ENCODE measurements at regions not wholly inside any gene's neighbourhood (a gene's known extent, or its start where the extent isn't known, plus 50 kb on each side); places are given as distances from the start of the nearest gene placed in this dataset.

- Mint-ChIP-seq H3K9me3 (ENCODE audit: unreplicated experiment) (peaks cover 9% of the 10 kb centered on the region), H3K27me3 (ENCODE audit: unreplicated experiment) (peaks cover 12% of the 10 kb centered on the region), H3K4me1 (ENCODE audit: unreplicated experiment) (peaks cover 2% of the 10 kb centered on the region), H3K36me3 (ENCODE audit: low read depth, unreplicated experiment) (peaks cover 2% of the 10 kb centered on the region), H3K27ac (ENCODE audit: unreplicated experiment) (no peak overlapping the region), H3K4me3 (ENCODE audit: unreplicated experiment) (no peak overlapping the region)
- no peak for DNase-seq (ENCODE audit: low spot score)
- TF ChIP-seq, protein P1, sequence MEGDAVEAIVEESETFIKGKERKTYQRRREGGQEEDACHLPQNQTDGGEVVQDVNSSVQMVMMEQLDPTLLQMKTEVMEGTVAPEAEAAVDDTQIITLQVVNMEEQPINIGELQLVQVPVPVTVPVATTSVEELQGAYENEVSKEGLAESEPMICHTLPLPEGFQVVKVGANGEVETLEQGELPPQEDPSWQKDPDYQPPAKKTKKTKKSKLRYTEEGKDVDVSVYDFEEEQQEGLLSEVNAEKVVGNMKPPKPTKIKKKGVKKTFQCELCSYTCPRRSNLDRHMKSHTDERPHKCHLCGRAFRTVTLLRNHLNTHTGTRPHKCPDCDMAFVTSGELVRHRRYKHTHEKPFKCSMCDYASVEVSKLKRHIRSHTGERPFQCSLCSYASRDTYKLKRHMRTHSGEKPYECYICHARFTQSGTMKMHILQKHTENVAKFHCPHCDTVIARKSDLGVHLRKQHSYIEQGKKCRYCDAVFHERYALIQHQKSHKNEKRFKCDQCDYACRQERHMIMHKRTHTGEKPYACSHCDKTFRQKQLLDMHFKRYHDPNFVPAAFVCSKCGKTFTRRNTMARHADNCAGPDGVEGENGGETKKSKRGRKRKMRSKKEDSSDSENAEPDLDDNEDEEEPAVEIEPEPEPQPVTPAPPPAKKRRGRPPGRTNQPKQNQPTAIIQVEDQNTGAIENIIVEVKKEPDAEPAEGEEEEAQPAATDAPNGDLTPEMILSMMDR (IDR thresholded peaks at IDR 0.05; ENCODE audit: unreplicated experiment): no peak
Measured at GRCh38 chr2:120660056-120660694, 75.5 kb upstream of the GLI2 start.

GRCh38 chr2:120660771-120661459 lies 74.8 kb upstream of the GLI2 start:
- Mint-ChIP-seq H3K36me3 (ENCODE audit: low read depth, unreplicated experiment) (peaks cover 5% of the 10 kb centered on the region), H3K4me3 (ENCODE audit: unreplicated experiment) (no peak overlapping the region), H3K27me3 (ENCODE audit: unreplicated experiment) (peaks cover 13% of the 10 kb centered on the region), H3K9me3 (ENCODE audit: unreplicated experiment) (peaks cover 15% of the 10 kb centered on the region), H3K4me1 (ENCODE audit: unreplicated experiment) (peaks cover 2% of the 10 kb centered on the region), H3K27ac (ENCODE audit: unreplicated experiment) (no peak overlapping the region)
- TF ChIP-seq, protein P1 (IDR thresholded peaks at IDR 0.05; ENCODE audit: unreplicated experiment): no peak
- DNase-seq (ENCODE audit: low spot score): no peak

GRCh38 chr2:120661551-120661950 lies 74.1 kb upstream of the GLI2 start:
- Mint-ChIP-seq H3K36me3 (ENCODE audit: low read depth, unreplicated experiment) (peaks cover 5% of the 10 kb centered on the region), H3K9me3 (ENCODE audit: unreplicated experiment) (peaks cover 15% of the 10 kb centered on the region), H3K4me1 (ENCODE audit: unreplicated experiment) (peaks cover 2% of the 10 kb centered on the region), H3K27me3 (ENCODE audit: unreplicated experiment) (peaks cover 14% of the 10 kb centered on the region), H3K27ac (ENCODE audit: unreplicated experiment) (no peak overlapping the region), H3K4me3 (ENCODE audit: unreplicated experiment) (no peak overlapping the region)
- DNase-seq (ENCODE audit: low spot score): no peak
- TF ChIP-seq, protein P1 (IDR thresholded peaks at IDR 0.05; ENCODE audit: unreplicated experiment): no peak

- H3K4me1 Mint-ChIP-seq (ENCODE audit: unreplicated experiment): peaks cover 2% of the 10 kb centered on the region
- H3K4me3 Mint-ChIP-seq (ENCODE audit: unreplicated experiment): no peak overlapping the region
- TF ChIP-seq, protein P1 (IDR thresholded peaks at IDR 0.05; ENCODE audit: unreplicated experiment): no peak
- H3K9me3 Mint-ChIP-seq (ENCODE audit: unreplicated experiment): peaks cover 15% of the 10 kb centered on the region
- H3K27ac Mint-ChIP-seq (ENCODE audit: unreplicated experiment): no peak overlapping the region
- DNase-seq (ENCODE audit: low spot score): no peak
- peaks cover 14% of the 10 kb centered on the region for H3K27me3 Mint-ChIP-seq (ENCODE audit: unreplicated experiment)
- H3K36me3 Mint-ChIP-seq (ENCODE audit: low read depth, unreplicated experiment): peaks cover 5% of the 10 kb centered on the region
Measured at GRCh38 chr2:120662046-120662445, 73.6 kb upstream of the GLI2 start.

- peaks cover 5% of the 10 kb centered on the region for H3K36me3 Mint-ChIP-seq (ENCODE audit: low read depth, unreplicated experiment)
- TF ChIP-seq, protein P1 (IDR thresholded peaks at IDR 0.05; ENCODE audit: unreplicated experiment): no peak
- peaks cover 14% of the 10 kb centered on the region for H3K27me3 Mint-ChIP-seq (ENCODE audit: unreplicated experiment)
- peaks cover 2% of the 10 kb centered on the region for H3K4me1 Mint-ChIP-seq (ENCODE audit: unreplicated experiment)
- H3K9me3 Mint-ChIP-seq (ENCODE audit: unreplicated experiment): peaks cover 16% of the 10 kb centered on the region
- DNase-seq (ENCODE audit: low spot score): no peak
- no peak overlapping the region for H3K4me3 Mint-ChIP-seq (ENCODE audit: unreplicated experiment)
- H3K27ac Mint-ChIP-seq (ENCODE audit: unreplicated experiment): no peak overlapping the region
Measured at GRCh38 chr2:120662746-120663145, 72.9 kb upstream of the GLI2 start.

Data from endothelial cell (in vitro differentiated cells).